A673 (cell line): ENCODE measurements at regions not wholly inside any gene's neighbourhood (a gene's known extent, or its start where the extent isn't known, plus 50 kb on each side); places are given as distances from the start of the nearest gene placed in this dataset.

Experiments used
- BruUV-seq: library from RNA; stranded (reverse); fragments of 400-500 nt; replicated peaks from 2 replicates; lab custom pipeline; 2021; lab: Mats Ljungman, UMichigan
- CTCF ChIA-PET: fragments of 300-600 bp; sonication (Branson Sonifier 250); formaldehyde crosslinking; loops from one replicate; lab custom pipeline; 2022; ENCODE audit warnings: antibody characterized with exemption; lab: Charles Lee
- POLR2A ChIA-PET: fragments of 300-600 bp; sonication (Branson Sonifier 250); formaldehyde crosslinking; loops from one replicate; lab custom pipeline; 2022; ENCODE audit warnings: antibody characterized with exemption; ENCODE audit not compliant: low non-redundant PET; lab: Charles Lee
- DNase-seq: peaks from one replicate; pipeline ENCODE4 v3.0.0-alpha.2; 2015; ENCODE audit warnings: low spot score
- H3K27ac ChIP-seq: fragments of 200-600 bp; sonication (generic); 2 replicates; pipeline ENCODE4 v1.5.1; 2016; ENCODE audit warnings: mixed run types, low read depth, mild to moderate bottlenecking, mixed read lengths, antibody characterized with exemption, low read length; ENCODE audit not compliant: poor library complexity, severe bottlenecking
- H3K27me3 ChIP-seq: fragments of 200-600 bp; sonication (generic); replicated peaks from 2 replicates; pipeline ENCODE4 v1.6.1; 2017; ENCODE audit warnings: mixed run types, low read depth, mild to moderate bottlenecking, mixed read lengths, antibody characterized with exemption, low read length; ENCODE audit not compliant: insufficient read depth, poor library complexity
- H3K36me3 ChIP-seq: fragments of 200-600 bp; sonication (generic); 2 replicates; pipeline ENCODE4 v1.6.1; 2016; ENCODE audit warnings: mixed run types, mild to moderate bottlenecking, mixed read lengths, antibody characterized with exemption, low read length; ENCODE audit not compliant: insufficient read depth, poor library complexity, severe bottlenecking
- H3K4me1 ChIP-seq: fragments of 200-600 bp; sonication (generic); 2 replicates; pipeline ENCODE4 v1.6.1; 2017; ENCODE audit warnings: mixed run types, mild to moderate bottlenecking, mixed read lengths, antibody characterized with exemption, low read length; ENCODE audit not compliant: insufficient read depth, poor library complexity, severe bottlenecking
- H3K4me3 ChIP-seq: fragments of 200-600 bp; sonication (generic); 2 replicates; pipeline ENCODE4 v1.5.1; 2016; ENCODE audit warnings: low read depth, mixed run types, mild to moderate bottlenecking, mixed read lengths, low read length; ENCODE audit not compliant: poor library complexity, severe bottlenecking
- H3K9me3 ChIP-seq: fragments of 200-600 bp; sonication (generic); 2 replicates; pipeline ENCODE4 v1.6.1; 2016; ENCODE audit warnings: mixed run types, low read depth, mild to moderate bottlenecking, mixed read lengths, antibody characterized with exemption, low read length; ENCODE audit not compliant: poor library complexity, severe bottlenecking
- CTCF ChIP-seq: fragments of 300-800, 200-600 bp; sonication (generic); conservative IDR thresholded peaks from 2 replicates; pipeline ENCODE4 v1.5.1; 2017; ENCODE audit warnings: low read depth, mild to moderate bottlenecking, antibody characterized with exemption, low read length, moderate library complexity, mixed read lengths
- EZH2 ChIP-seq: fragments of 200-600 bp; sonication (generic); IDR thresholded peaks from 2 replicates; pipeline ENCODE4 v1.6.1; 2017; ENCODE audit warnings: borderline replicate concordance, low read depth, mild to moderate bottlenecking, mixed read lengths, antibody characterized with exemption, low read length; ENCODE audit not compliant: poor library complexity, severe bottlenecking
- intact Hi-C: fragments of 100-400 bp; cut with micrococcal nuclease; formaldehyde crosslinking; loops from one replicate; pipeline ENCODE4 v1.10.0; 2022; ENCODE audit not compliant: unreplicated experiment

GRCh38 chrX:109928596-109929335 lies 74.1 kb upstream of the TMEM164 start:
- Histone ChIP-seq H3K27me3 (no peaks in the 10 kb centered on the region), H3K4me3 (no peak overlapping the region), H3K27ac (no peak overlapping the region), H3K4me1 (no peaks in the 10 kb centered on the region), H3K9me3 (no peaks in the 10 kb centered on the region), H3K36me3 (no peaks in the 10 kb centered on the region)
- TF ChIP-seq CTCF (no peak), EZH2 (no peak)
- intact Hi-C loops = no loop called here
- no peak for DNase-seq
- BruUV-seq = no TSS peak
- ChIA-PET CTCF (no interaction called here), POLR2A (no interaction called here)

DNA sequence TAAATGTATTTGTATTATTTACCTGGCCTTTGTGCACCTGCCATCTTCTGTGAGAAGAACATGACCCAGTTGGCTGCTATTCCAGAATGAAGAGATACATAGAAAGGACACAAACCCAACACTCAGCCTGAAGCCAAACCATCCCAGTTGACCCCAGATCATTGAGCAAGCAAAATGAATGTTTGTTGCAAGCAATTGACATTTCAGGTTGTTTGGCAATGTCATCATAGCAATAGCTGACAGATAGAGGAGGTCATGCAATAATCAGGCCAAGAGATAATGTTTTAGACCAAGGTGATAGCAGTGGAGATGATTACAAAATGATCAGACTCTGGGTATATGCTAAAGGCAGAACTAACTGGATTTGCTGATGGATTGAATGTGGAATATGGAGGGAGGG lies 71.2 kb upstream of the TMEM164 start:
- H3K9me3 ChIP-seq = no peaks in the 10 kb centered on the region
- intact Hi-C loops = no loop called here
- no peak for TF ChIP-seq EZH2
- TF ChIP-seq CTCF = no peak
- POLR2A ChIA-PET = no interaction called here
- no peaks in the 10 kb centered on the region for H3K36me3 ChIP-seq
- BruUV-seq = no TSS peak
- no peaks in the 10 kb centered on the region for H3K4me1 ChIP-seq
- CTCF ChIA-PET = no interaction called here
- H3K4me3 ChIP-seq = no peak overlapping the region
- DNase-seq = no peak
- H3K27me3 ChIP-seq = no peaks in the 10 kb centered on the region
- H3K27ac ChIP-seq = no peak overlapping the region

- H3K4me3 ChIP-seq = no peak overlapping the region
- H3K36me3 ChIP-seq = no peaks in the 10 kb centered on the region
- H3K27ac ChIP-seq = no peak overlapping the region
- BruUV-seq = no TSS peak
- ChIA-PET CTCF (no interaction called here), POLR2A (no interaction called here)
- H3K9me3 ChIP-seq = no peaks in the 10 kb centered on the region
- intact Hi-C loops = no loop called here
- TF ChIP-seq EZH2 (no peak), CTCF (no peak)
- H3K27me3 ChIP-seq = no peaks in the 10 kb centered on the region
- DNase-seq = no peak
- no peaks in the 10 kb centered on the region for H3K4me1 ChIP-seq
Measured at GRCh38 chrX:109934434-109934833, 68.5 kb upstream of the TMEM164 start.
